SK-N-SH treated with all-trans-retinoic acid at 6 μM for 48 hours (cell line): ENCODE measurements at regions not wholly inside any gene's neighbourhood (a gene's known extent, or its start where the extent isn't known, plus 50 kb on each side); places are given as distances from the start of the nearest gene placed in this dataset.

Experiments used
- ATAC-seq: fragments of 200-7000 bp; cut with Tn5 transposase; 3 replicates; pipeline ENCODE4 v1.9.1; 2020; ENCODE audit warnings: mild to moderate bottlenecking, moderate library complexity
- ARNTL ChIP-seq: fragments of 450-650 bp; formaldehyde crosslinking; IDR thresholded peaks from 2 replicates; pipeline ENCODE4 v1.5.0; 2020; ENCODE audit warnings: low read depth, mild to moderate bottlenecking, moderate library complexity, borderline replicate concordance
- CSDC2 ChIP-seq: fragments of 250-450 bp; sonication (Bioruptor Pico); IDR thresholded peaks from 2 replicates; pipeline ENCODE4 v1.5.0; 2020; ENCODE audit warnings: mild to moderate bottlenecking, moderate library complexity
- ESRRG ChIP-seq: fragments of 250-450 bp; sonication (Bioruptor Pico); IDR thresholded peaks from 2 replicates; pipeline ENCODE4 v1.6.1; 2021; ENCODE audit warnings: mild to moderate bottlenecking
- GLIS3 ChIP-seq: fragments of 250-450 bp; sonication (Bioruptor Pico); IDR thresholded peaks from 2 replicates; pipeline ENCODE4 v1.5.0; 2020; ENCODE audit warnings: mild to moderate bottlenecking, moderate library complexity
- ISL1 ChIP-seq: fragments of 250-450 bp; sonication (Bioruptor Pico); IDR thresholded peaks from 2 replicates; pipeline ENCODE4 v2.1.2; 2022; ENCODE audit warnings: mild to moderate bottlenecking, moderate library complexity
- RARB ChIP-seq: fragments of 250-450 bp; sonication (Bioruptor Pico); IDR thresholded peaks from 2 replicates; pipeline ENCODE4 v1.8.0; 2021; ENCODE audit warnings: mild to moderate bottlenecking, moderate library complexity
- SNAI2 ChIP-seq: fragments of 250-450 bp; sonication (Bioruptor Pico); IDR thresholded peaks from 2 replicates; pipeline ENCODE4 v1.5.0; 2020; ENCODE audit warnings: mild to moderate bottlenecking, moderate library complexity
- TCF4 ChIP-seq: fragments of 250-450 bp; sonication (Bioruptor Pico); IDR thresholded peaks from 2 replicates; pipeline ENCODE4 v1.8.0; 2021; ENCODE audit warnings: mild to moderate bottlenecking, moderate library complexity, borderline replicate concordance
- TOX ChIP-seq: fragments of 250-450 bp; sonication (Bioruptor Pico); IDR thresholded peaks from 2 replicates; pipeline ENCODE4 v1.8.0; 2021; ENCODE audit warnings: mild to moderate bottlenecking, moderate library complexity, borderline replicate concordance
- ZC3H10 ChIP-seq: fragments of 250-450 bp; sonication (Bioruptor Pico); IDR thresholded peaks from 2 replicates; pipeline ENCODE4 v1.5.1; 2021; ENCODE audit warnings: mild to moderate bottlenecking, moderate library complexity
- ZFP3 ChIP-seq: fragments of 250-450 bp; sonication (Bioruptor Pico); IDR thresholded peaks from 2 replicates; pipeline ENCODE4 v1.5.0; 2020; ENCODE audit warnings: mild to moderate bottlenecking, moderate library complexity
- ZFP30 ChIP-seq: fragments of 450-650 bp; formaldehyde crosslinking; IDR thresholded peaks from 2 replicates; pipeline ENCODE4 v1.5.0; 2022; ENCODE audit warnings: mild to moderate bottlenecking, moderate library complexity
- ZNF70 ChIP-seq: fragments of 450-650 bp; formaldehyde crosslinking; IDR thresholded peaks from 2 replicates; pipeline ENCODE4 v1.5.0; 2020; ENCODE audit warnings: mild to moderate bottlenecking, moderate library complexity
- ZNF8 ChIP-seq: fragments of 450-650 bp; formaldehyde crosslinking; IDR thresholded peaks from 2 replicates; pipeline ENCODE4 v1.5.0; 2020; ENCODE audit warnings: mild to moderate bottlenecking, moderate library complexity
- TF ChIP-seq, protein P1 (sequence below): fragments of 250-450 bp; sonication (Bioruptor Pico); IDR thresholded peaks from 2 replicates; pipeline ENCODE4 v1.5.1; 2021; ENCODE audit warnings: mild to moderate bottlenecking, moderate library complexity
- TF ChIP-seq, protein P2 (sequence below): fragments of 250-450 bp; sonication (Bioruptor Pico); IDR thresholded peaks from 2 replicates; pipeline ENCODE4 v1.8.0; 2020; ENCODE audit warnings: mild to moderate bottlenecking, moderate library complexity, borderline replicate concordance
- TF ChIP-seq, protein P3 (sequence below): fragments of 250-450 bp; sonication (Bioruptor Pico); IDR thresholded peaks from 2 replicates; pipeline ENCODE4 v1.5.0; 2020; ENCODE audit warnings: mild to moderate bottlenecking, moderate library complexity
- TF ChIP-seq, protein P4 (sequence below): fragments of 250-450 bp; sonication (Bioruptor Pico); IDR thresholded peaks from 2 replicates; pipeline ENCODE4 v1.5.1; 2020; ENCODE audit warnings: low read depth, mild to moderate bottlenecking, moderate library complexity
- TF ChIP-seq, protein P5 (sequence below): fragments of 250-450 bp; sonication (Bioruptor Pico); IDR thresholded peaks from 2 replicates; pipeline ENCODE4 v1.8.0; 2021; ENCODE audit warnings: low read depth, mild to moderate bottlenecking, moderate library complexity, borderline replicate concordance

DNA sequence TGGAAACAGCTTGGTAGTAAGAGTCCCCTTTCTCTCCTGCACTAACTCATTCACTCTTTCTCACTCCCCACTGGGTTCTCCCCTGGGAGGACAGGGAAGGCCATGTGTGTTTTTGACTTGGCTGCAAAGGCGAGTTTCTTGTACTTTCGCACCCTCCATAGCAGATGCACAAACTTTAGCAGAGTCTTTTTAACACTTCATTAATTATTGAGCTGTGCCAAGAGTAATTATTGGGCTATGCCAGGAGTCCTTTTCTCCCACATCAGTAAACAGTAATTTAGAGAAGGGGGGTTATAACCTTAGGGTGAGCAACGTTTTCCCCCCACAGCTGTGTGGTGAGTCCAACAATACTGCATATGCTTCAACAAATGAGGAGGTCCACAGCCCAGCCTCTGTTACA, 224.4 kb upstream of the ATP11B start:
- no peak for ATAC-seq
- TF ChIP-seq ESRRG (CRISPR knock-in tag): no peak
- TF ChIP-seq, protein P1, sequence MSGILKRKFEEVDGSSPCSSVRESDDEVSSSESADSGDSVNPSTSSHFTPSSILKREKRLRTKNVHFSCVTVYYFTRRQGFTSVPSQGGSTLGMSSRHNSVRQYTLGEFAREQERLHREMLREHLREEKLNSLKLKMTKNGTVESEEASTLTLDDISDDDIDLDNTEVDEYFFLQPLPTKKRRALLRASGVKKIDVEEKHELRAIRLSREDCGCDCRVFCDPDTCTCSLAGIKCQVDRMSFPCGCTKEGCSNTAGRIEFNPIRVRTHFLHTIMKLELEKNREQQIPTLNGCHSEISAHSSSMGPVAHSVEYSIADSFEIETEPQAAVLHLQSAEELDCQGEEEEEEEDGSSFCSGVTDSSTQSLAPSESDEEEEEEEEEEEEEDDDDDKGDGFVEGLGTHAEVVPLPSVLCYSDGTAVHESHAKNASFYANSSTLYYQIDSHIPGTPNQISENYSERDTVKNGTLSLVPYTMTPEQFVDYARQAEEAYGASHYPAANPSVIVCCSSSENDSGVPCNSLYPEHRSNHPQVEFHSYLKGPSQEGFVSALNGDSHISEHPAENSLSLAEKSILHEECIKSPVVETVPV: no peak
- TF ChIP-seq ZNF70 (CRISPR knock-in tag): no peak
- TF ChIP-seq TOX (CRISPR knock-in tag): no peak
- TF ChIP-seq, protein P2, sequence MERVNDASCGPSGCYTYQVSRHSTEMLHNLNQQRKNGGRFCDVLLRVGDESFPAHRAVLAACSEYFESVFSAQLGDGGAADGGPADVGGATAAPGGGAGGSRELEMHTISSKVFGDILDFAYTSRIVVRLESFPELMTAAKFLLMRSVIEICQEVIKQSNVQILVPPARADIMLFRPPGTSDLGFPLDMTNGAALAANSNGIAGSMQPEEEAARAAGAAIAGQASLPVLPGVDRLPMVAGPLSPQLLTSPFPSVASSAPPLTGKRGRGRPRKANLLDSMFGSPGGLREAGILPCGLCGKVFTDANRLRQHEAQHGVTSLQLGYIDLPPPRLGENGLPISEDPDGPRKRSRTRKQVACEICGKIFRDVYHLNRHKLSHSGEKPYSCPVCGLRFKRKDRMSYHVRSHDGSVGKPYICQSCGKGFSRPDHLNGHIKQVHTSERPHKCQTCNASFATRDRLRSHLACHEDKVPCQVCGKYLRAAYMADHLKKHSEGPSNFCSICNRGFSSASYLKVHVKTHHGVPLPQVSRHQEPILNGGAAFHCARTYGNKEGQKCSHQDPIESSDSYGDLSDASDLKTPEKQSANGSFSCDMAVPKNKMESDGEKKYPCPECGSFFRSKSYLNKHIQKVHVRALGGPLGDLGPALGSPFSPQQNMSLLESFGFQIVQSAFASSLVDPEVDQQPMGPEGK (CRISPR knock-in tag): no peak
- no peak for TF ChIP-seq RARB (CRISPR knock-in tag)
- no peak for TF ChIP-seq CSDC2 (CRISPR knock-in tag)
- TF ChIP-seq SNAI2 (CRISPR knock-in tag): no peak
- no peak for TF ChIP-seq ISL1 (CRISPR knock-in tag)
- no peak for TF ChIP-seq ZFP30
- no peak for TF ChIP-seq ZC3H10 (CRISPR knock-in tag)
- TF ChIP-seq, protein P3, sequence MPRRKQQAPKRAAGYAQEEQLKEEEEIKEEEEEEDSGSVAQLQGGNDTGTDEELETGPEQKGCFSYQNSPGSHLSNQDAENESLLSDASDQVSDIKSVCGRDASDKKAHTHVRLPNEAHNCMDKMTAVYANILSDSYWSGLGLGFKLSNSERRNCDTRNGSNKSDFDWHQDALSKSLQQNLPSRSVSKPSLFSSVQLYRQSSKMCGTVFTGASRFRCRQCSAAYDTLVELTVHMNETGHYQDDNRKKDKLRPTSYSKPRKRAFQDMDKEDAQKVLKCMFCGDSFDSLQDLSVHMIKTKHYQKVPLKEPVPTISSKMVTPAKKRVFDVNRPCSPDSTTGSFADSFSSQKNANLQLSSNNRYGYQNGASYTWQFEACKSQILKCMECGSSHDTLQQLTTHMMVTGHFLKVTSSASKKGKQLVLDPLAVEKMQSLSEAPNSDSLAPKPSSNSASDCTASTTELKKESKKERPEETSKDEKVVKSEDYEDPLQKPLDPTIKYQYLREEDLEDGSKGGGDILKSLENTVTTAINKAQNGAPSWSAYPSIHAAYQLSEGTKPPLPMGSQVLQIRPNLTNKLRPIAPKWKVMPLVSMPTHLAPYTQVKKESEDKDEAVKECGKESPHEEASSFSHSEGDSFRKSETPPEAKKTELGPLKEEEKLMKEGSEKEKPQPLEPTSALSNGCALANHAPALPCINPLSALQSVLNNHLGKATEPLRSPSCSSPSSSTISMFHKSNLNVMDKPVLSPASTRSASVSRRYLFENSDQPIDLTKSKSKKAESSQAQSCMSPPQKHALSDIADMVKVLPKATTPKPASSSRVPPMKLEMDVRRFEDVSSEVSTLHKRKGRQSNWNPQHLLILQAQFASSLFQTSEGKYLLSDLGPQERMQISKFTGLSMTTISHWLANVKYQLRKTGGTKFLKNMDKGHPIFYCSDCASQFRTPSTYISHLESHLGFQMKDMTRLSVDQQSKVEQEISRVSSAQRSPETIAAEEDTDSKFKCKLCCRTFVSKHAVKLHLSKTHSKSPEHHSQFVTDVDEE: no peak
- TF ChIP-seq ZFP3 (CRISPR knock-in tag): no peak
- TF ChIP-seq, protein P4, sequence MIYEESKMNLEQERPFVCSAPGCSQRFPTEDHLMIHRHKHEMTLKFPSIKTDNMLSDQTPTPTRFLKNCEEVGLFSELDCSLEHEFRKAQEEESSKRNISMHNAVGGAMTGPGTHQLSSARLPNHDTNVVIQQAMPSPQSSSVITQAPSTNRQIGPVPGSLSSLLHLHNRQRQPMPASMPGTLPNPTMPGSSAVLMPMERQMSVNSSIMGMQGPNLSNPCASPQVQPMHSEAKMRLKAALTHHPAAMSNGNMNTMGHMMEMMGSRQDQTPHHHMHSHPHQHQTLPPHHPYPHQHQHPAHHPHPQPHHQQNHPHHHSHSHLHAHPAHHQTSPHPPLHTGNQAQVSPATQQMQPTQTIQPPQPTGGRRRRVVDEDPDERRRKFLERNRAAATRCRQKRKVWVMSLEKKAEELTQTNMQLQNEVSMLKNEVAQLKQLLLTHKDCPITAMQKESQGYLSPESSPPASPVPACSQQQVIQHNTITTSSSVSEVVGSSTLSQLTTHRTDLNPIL (CRISPR knock-in tag): no peak
- no peak for TF ChIP-seq GLIS3

GRCh38 chr3:182570946-182571594, 222.2 kb upstream of the ATP11B start:
- no peak for ATAC-seq
- TF ChIP-seq ISL1 (CRISPR knock-in tag) (peak; percentile 86), ARNTL (no peak), ZNF70 (CRISPR knock-in tag) (no peak), TCF4 (CRISPR knock-in tag) (peak; percentile 73), SNAI2 (CRISPR knock-in tag) (peak; percentile 66; the same call in 1 of the 2 replicates)
- TF ChIP-seq, protein P3: 0 out of 2 replicates have a peak, but pooled peaks have one; percentile 60
- TF ChIP-seq, all 23 proteins: peak for 4

- ATAC-seq: no peak
- TF ChIP-seq TOX (CRISPR knock-in tag) (no peak), ARNTL (no peak), ZNF8 (CRISPR knock-in tag) (no peak), ZC3H10 (CRISPR knock-in tag) (no peak), ISL1 (CRISPR knock-in tag) (no peak), ZNF70 (CRISPR knock-in tag) (no peak)
- TF ChIP-seq, protein P4 (CRISPR knock-in tag): no peak
- TF ChIP-seq, protein P1: no peak
- TF ChIP-seq, protein P2 (CRISPR knock-in tag): no peak
- TF ChIP-seq, protein P5, sequence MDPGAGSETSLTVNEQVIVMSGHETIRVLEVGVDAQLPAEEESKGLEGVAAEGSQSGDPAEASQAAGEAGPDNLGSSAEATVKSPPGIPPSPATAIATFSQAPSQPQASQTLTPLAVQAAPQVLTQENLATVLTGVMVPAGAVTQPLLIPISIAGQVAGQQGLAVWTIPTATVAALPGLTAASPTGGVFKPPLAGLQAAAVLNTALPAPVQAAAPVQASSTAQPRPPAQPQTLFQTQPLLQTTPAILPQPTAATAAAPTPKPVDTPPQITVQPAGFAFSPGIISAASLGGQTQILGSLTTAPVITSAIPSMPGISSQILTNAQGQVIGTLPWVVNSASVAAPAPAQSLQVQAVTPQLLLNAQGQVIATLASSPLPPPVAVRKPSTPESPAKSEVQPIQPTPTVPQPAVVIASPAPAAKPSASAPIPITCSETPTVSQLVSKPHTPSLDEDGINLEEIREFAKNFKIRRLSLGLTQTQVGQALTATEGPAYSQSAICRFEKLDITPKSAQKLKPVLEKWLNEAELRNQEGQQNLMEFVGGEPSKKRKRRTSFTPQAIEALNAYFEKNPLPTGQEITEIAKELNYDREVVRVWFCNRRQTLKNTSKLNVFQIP (CRISPR knock-in tag): no peak
These were observed 217.4 kb upstream of the ATP11B start for GRCh38 chr3:182575941-182576340.
